ENCODE measurements at regions not wholly inside any gene's neighbourhood (a gene's known extent, or its start where the extent isn't known, plus 50 kb on each side); places are given as distances from the start of the nearest gene placed in this dataset.

DNA sequence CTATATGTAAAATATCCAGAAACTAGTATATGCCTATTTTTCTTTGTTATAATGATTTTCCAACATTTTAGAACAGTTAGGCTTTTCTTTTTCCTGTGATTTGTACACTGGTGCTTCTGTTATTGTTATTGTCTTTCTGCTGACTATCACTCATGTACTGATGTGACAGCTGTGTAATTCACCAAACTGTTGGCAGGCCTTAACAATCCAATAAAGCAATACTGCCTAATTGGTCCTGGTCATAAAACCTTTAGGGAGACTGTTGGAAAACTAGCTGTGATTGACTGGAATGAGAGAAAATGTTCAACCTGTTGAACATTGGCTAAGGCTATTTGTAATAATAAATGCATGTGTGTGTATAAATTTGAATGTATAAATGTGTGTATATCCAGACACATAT is 956.6 kb downstream of the REEP3 start:
- Histone ChIP-seq H3K27ac (no peak overlapping the region), H3K4me2 (no peak overlapping the region), H3K36me3 (replicated peaks; ENCODE audit: insufficient read depth, low read depth) (no peaks in the 10 kb centered on the region), H3K4me1 (ENCODE audit: insufficient read depth) (no peaks in the 10 kb centered on the region), H3K9me2 (replicated peaks; ENCODE audit: insufficient read depth) (no peaks in the 10 kb centered on the region), H4K20me1 (ENCODE audit: insufficient read depth, poor library complexity, severe bottlenecking) (no peaks in the 10 kb centered on the region), H3K9me3 (ENCODE audit: low read depth) (no peaks in the 10 kb centered on the region), H2AFZ (no peak overlapping the region), H3K4me3 (no peak overlapping the region), H3K27me3 (no peaks in the 10 kb centered on the region), H3K79me2 (no peaks in the 10 kb centered on the region)
- TF ChIP-seq EZH2phosphoT487 (IDR thresholded peaks at IDR 0.05; ENCODE audit: low read depth, severe bottlenecking, unreplicated experiment), result no peak
- TF ChIP-seq, protein P1, sequence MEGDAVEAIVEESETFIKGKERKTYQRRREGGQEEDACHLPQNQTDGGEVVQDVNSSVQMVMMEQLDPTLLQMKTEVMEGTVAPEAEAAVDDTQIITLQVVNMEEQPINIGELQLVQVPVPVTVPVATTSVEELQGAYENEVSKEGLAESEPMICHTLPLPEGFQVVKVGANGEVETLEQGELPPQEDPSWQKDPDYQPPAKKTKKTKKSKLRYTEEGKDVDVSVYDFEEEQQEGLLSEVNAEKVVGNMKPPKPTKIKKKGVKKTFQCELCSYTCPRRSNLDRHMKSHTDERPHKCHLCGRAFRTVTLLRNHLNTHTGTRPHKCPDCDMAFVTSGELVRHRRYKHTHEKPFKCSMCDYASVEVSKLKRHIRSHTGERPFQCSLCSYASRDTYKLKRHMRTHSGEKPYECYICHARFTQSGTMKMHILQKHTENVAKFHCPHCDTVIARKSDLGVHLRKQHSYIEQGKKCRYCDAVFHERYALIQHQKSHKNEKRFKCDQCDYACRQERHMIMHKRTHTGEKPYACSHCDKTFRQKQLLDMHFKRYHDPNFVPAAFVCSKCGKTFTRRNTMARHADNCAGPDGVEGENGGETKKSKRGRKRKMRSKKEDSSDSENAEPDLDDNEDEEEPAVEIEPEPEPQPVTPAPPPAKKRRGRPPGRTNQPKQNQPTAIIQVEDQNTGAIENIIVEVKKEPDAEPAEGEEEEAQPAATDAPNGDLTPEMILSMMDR (IDR thresholded peaks at IDR 0.05; ENCODE audit: poor library complexity), result no peak
- TF ChIP-seq EZH2 (IDR thresholded peaks at IDR 0.05; ENCODE audit: borderline replicate concordance), result no peak
- no peak for DNase-seq (ENCODE audit: low spot score)

DNA sequence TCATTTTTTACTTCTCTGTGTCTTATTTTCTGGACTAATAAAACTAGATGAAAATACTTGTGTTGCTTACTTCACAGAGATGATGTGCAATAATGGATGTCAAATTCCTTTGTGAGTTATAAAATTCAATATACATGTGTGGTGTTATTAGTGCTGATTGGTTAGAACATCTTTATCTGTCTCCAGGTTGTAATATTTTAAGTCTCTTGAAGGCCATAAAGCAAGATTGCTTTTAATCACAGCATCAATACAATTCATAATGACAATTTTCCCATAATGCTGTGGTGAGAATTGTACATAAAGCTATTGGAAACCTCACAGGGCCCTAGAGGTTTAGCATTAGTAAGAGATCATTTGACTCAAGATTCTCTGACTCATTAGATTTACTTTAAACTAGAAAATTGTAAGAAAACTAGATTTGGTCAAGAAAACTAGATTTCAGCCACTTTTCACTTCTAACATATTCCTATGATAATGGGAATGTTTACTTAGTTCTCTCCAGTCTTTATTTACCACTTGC is 963.7 kb downstream of the REEP3 start:
- Histone ChIP-seq H3K9me3 (ENCODE audit: low read depth) (no peaks in the 10 kb centered on the region), H4K20me1 (ENCODE audit: insufficient read depth, poor library complexity, severe bottlenecking) (no peaks in the 10 kb centered on the region), H3K4me1 (ENCODE audit: insufficient read depth) (no peaks in the 10 kb centered on the region), H3K27me3 (no peaks in the 10 kb centered on the region), H3K4me2 (no peak overlapping the region), H3K36me3 (replicated peaks; ENCODE audit: insufficient read depth, low read depth) (no peaks in the 10 kb centered on the region), H3K9me2 (replicated peaks; ENCODE audit: insufficient read depth) (no peaks in the 10 kb centered on the region), H3K4me3 (no peak overlapping the region), H3K79me2 (no peaks in the 10 kb centered on the region), H2AFZ (no peak overlapping the region), H3K27ac (no peak overlapping the region)
- TF ChIP-seq EZH2phosphoT487 (IDR thresholded peaks at IDR 0.05; ENCODE audit: low read depth, severe bottlenecking, unreplicated experiment) (no peak), EZH2 (IDR thresholded peaks at IDR 0.05; ENCODE audit: borderline replicate concordance) (no peak)
- TF ChIP-seq, protein P1 (IDR thresholded peaks at IDR 0.05; ENCODE audit: poor library complexity), result no peak
- no peak for DNase-seq (ENCODE audit: low spot score)

DNA sequence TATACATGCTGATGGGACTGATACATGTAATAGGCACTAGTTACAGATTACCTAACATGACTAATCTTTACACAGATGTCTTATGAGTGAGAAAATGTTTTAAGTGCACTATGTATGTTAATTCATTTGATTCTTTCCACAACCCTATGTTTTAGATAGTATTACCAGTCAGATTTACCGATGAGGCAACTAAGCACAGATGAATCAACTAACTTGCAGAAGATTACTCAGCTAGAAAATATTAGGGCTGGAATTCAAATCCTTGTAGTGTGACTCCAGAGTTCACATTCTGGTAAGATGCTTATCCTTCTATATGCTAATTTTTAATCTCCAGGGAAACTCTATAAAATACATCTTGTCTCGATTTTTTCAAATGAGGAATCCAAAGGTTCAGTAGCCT is 964.9 kb downstream of the REEP3 start:
- no peaks in the 10 kb centered on the region for H4K20me1 ChIP-seq (ENCODE audit: insufficient read depth, poor library complexity, severe bottlenecking)

More for the DNA sequence above, 964.9 kb downstream of the REEP3 start:
- TF ChIP-seq EZH2 (IDR thresholded peaks at IDR 0.05; ENCODE audit: borderline replicate concordance), result no peak
- TF ChIP-seq EZH2phosphoT487 (IDR thresholded peaks at IDR 0.05; ENCODE audit: low read depth, severe bottlenecking, unreplicated experiment), result no peak
- TF ChIP-seq, protein P1 (IDR thresholded peaks at IDR 0.05; ENCODE audit: poor library complexity), result no peak
- no peak overlapping the region for H3K4me3 ChIP-seq
- H3K4me1 ChIP-seq (ENCODE audit: insufficient read depth), result no peaks in the 10 kb centered on the region
- DNase-seq (ENCODE audit: low spot score), result no peak
- H3K9me2 ChIP-seq (replicated peaks; ENCODE audit: insufficient read depth), result no peaks in the 10 kb centered on the region
- no peak overlapping the region for H3K4me2 ChIP-seq
- no peak overlapping the region for H3K27ac ChIP-seq
- no peaks in the 10 kb centered on the region for H3K9me3 ChIP-seq (ENCODE audit: low read depth)
- H3K79me2 ChIP-seq, result no peaks in the 10 kb centered on the region
- no peaks in the 10 kb centered on the region for H3K36me3 ChIP-seq (replicated peaks; ENCODE audit: insufficient read depth, low read depth)
- H2AFZ ChIP-seq, result no peak overlapping the region
- H3K27me3 ChIP-seq, result no peaks in the 10 kb centered on the region
- 71% methylated on average over 2 of the region's 2 CpGs for WGBS (ENCODE audit: low lambda C conversion rate, missing lambda C conversion rate)

Measured in hepatocyte (in vitro differentiated cells).